Spinal cord (tissue), 9 donors: ENCODE measurements at regions not wholly inside any gene's neighbourhood (a gene's known extent, or its start where the extent isn't known, plus 50 kb on each side); places are given as distances from the start of the nearest gene placed in this dataset.
"Not testable (repeated sequence)": the region's sequence is repeated elsewhere in the genome, so short reads cannot be mapped to it uniquely, and the experiment has no call there.

Experiments
- DNase-seq, 6 donors: peaks; one replicate each; pipeline versions ENCODE4 v3.0.0 to v3.0.0-alpha.2; 2013 to 2015; ENCODE audit warnings: low spot score in 6 of 6, low read depth in 4 of 6
- H3K27ac ChIP-seq: one replicate; pipeline ENCODE4 v1.5.1; 2013; ENCODE audit warnings: low read depth, low read length, control low read depth
- H3K27me3 ChIP-seq: one replicate; pipeline ENCODE4 v1.6.1; 2013; ENCODE audit warnings: low read length; ENCODE audit not compliant: control insufficient read depth, insufficient read depth
- H3K36me3 ChIP-seq: one replicate; pipeline ENCODE4 v1.6.1; 2013; ENCODE audit warnings: low read length; ENCODE audit not compliant: control insufficient read depth, insufficient read depth
- H3K4me1 ChIP-seq: one replicate; pipeline ENCODE4 v1.6.1; 2013; ENCODE audit warnings: low read length; ENCODE audit not compliant: control insufficient read depth, insufficient read depth
- H3K4me3 ChIP-seq: one replicate; pipeline ENCODE4 v1.5.1; 2013; ENCODE audit warnings: low read depth, low read length, control low read depth
- H3K9me3 ChIP-seq: one replicate; pipeline ENCODE4 v1.6.1; 2013; ENCODE audit warnings: low read length; ENCODE audit not compliant: control insufficient read depth, insufficient read depth
- WGBS: methylation state at CpG from one replicate; pipeline ENCODE4 v1.1.5; 2013; ENCODE audit warnings: missing lambda C conversion rate; ENCODE audit not compliant: insufficient coverage; 5-methylcytosine and 5-hydroxymethylcytosine counted together
- donor health status: healthy.

DNA sequence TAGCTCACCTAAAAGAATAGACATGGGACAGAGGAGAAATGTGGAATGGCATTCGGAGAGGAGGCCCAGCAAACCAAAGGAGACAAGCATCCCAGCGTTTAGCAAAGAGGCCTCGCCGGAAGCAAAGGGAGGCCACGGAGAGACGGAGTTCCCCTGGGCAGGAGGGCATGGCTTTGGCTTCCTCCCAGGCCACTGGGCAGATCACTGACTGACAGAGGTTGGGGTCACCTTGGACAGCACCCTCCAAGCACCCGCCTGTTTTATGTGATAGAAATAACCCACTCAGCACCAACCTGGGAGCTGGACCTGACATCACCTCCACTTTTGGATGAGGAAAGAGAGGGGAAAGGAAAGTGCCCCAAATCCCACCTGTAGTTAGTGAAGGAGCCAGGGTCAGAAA lies 434.1 kb downstream of the BRD1 start:
- Histone ChIP-seq H3K9me3 (peaks cover 1% of the 10 kb centered on the region), H3K4me1 (peaks cover 5% of the 10 kb centered on the region), H3K27ac (no peak overlapping the region), H3K4me3 (no peak overlapping the region), H3K27me3 (no peaks in the 10 kb centered on the region), H3K36me3 (no peaks in the 10 kb centered on the region)
- no peak for DNase-seq
- 87% methylated on average over 6 of the region's 7 CpGs for WGBS

- Histone ChIP-seq H3K27ac (no peak overlapping the region), H3K27me3 (no peaks in the 10 kb centered on the region), H3K9me3 (peaks cover 1% of the 10 kb centered on the region), H3K36me3 (no peaks in the 10 kb centered on the region), H3K4me1 (peaks cover 5% of the 10 kb centered on the region), H3K4me3 (no peak overlapping the region)
- WGBS = 86% methylated on average over 10 of the region's 12 CpGs
- DNase-seq = no peak
These were observed 434.7 kb downstream of the BRD1 start for GRCh38 chr22:49392841-49393510.

- Histone ChIP-seq H3K9me3 (peaks cover 1% of the 10 kb centered on the region), H3K4me3 (no peak overlapping the region), H3K36me3 (no peaks in the 10 kb centered on the region), H3K27ac (no peak overlapping the region), H3K4me1 (peaks cover 5% of the 10 kb centered on the region), H3K27me3 (no peaks in the 10 kb centered on the region)
- WGBS = 90% methylated on average over 5 of the region's 6 CpGs
- DNase-seq = no peak
These were observed 435.4 kb downstream of the BRD1 start for GRCh38 chr22:49392247-49392646.

- Histone ChIP-seq H3K27me3 (no peaks in the 10 kb centered on the region), H3K9me3 (peaks cover 1% of the 10 kb centered on the region), H3K36me3 (no peaks in the 10 kb centered on the region), H3K4me3 (no peak overlapping the region), H3K4me1 (peaks cover 5% of the 10 kb centered on the region), H3K27ac (no peak overlapping the region)
- DNase-seq = no peak
- 84% methylated on average over 18 of the region's 18 CpGs for WGBS
These were observed 436.2 kb downstream of the BRD1 start for GRCh38 chr22:49391436-49391835.

DNA sequence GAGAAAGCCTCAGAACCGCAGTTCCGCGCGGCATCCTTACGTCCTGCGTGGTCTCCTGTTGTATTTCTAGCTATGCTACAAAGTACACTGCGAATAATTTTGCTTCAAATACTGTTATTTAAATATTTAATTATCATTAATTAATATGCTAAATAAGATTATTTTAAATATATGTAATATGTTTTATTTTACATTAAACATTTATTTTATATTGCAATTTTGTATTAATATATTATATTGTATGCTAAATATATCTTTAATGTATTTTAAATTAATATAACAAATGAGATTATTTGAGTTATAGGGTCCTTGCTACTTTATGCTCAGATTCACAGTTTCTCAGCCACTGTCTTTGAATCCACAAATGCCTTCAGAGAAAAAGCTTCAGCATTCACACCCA lies 436.7 kb downstream of the BRD1 start:
- Histone ChIP-seq H3K36me3 (no peaks in the 10 kb centered on the region), H3K27me3 (no peaks in the 10 kb centered on the region), H3K4me1 (peaks cover 5% of the 10 kb centered on the region), H3K27ac (no peak overlapping the region), H3K9me3 (peaks cover 1% of the 10 kb centered on the region), H3K4me3 (no peak overlapping the region)
- WGBS = no CpG with 5 or more reads among the region's 7 CpGs
- DNase-seq = no peak

DNA sequence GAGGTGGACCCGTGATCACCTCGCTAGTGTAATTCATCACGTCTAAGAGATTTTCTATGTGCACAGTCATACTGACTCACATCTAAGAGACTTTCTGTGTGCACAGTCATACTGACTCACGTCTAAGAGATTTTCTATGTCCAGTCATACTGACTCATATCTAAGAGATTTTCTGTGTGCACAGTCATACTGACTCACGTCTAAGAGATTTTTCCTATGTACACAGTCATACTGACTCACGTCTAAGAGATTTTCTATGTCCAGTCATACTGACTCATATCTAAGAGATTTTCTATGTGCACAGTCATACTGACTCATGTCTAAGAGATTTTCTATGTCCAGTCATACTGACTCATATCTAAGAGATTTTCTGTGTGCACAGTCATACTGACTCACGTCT lies 443.8 kb downstream of the BRD1 start:
- H3K4me3 ChIP-seq, DNase-seq, H3K36me3 ChIP-seq, H3K27me3 ChIP-seq, H3K9me3 ChIP-seq, H3K27ac ChIP-seq, H3K4me1 ChIP-seq: not testable (repeated sequence)
- WGBS = no CpG with 5 or more reads among the region's 7 CpGs

GRCh38 chr22:49382451-49382735 lies 445.3 kb downstream of the BRD1 start:
- Histone ChIP-seq H3K9me3 (no peaks in the 10 kb centered on the region), H3K4me1 (no peaks in the 10 kb centered on the region), H3K36me3 (no peaks in the 10 kb centered on the region), H3K4me3 (no peak overlapping the region), H3K27ac (no peak overlapping the region), H3K27me3 (no peaks in the 10 kb centered on the region)
- no peak for DNase-seq
- WGBS = 89% methylated on average over 2 of the region's 6 CpGs

- 75% methylated on average over 16 of the region's 18 CpGs for WGBS
- no peak overlapping the region for H3K4me3 ChIP-seq
- no peak overlapping the region for H3K27ac ChIP-seq
- no peaks in the 10 kb centered on the region for H3K4me1 ChIP-seq
- no peaks in the 10 kb centered on the region for H3K36me3 ChIP-seq
- H3K27me3 ChIP-seq = no peaks in the 10 kb centered on the region
- DNase-seq = no peak
- no peaks in the 10 kb centered on the region for H3K9me3 ChIP-seq
These were observed 445.9 kb downstream of the BRD1 start for GRCh38 chr22:49381595-49382450.

DNA sequence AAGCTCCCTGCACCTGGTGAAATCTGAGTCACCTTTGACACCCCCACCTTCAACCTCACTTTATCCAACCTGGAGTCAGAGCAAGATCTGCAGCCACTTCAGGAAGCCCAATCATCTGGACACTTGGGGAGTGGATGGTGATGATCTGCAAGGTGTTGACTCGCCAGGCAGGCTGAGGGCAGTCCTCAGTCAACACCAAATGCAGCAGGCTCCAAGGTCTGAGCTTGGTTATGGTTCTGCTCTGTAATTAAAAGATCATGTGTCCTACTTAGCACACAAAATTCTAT lies 446.9 kb downstream of the BRD1 start:
- WGBS = no CpG with 5 or more reads among the region's 1 CpG
- Histone ChIP-seq H3K27me3 (no peaks in the 10 kb centered on the region), H3K4me3 (no peak overlapping the region), H3K27ac (no peak overlapping the region), H3K9me3 (no peaks in the 10 kb centered on the region), H3K36me3 (no peaks in the 10 kb centered on the region), H3K4me1 (no peaks in the 10 kb centered on the region)
- no peak for DNase-seq

- 83% methylated on average over 12 of the region's 12 CpGs for WGBS
- DNase-seq = no peak
- H3K4me3 ChIP-seq = no peak overlapping the region
- no peaks in the 10 kb centered on the region for H3K4me1 ChIP-seq
- no peaks in the 10 kb centered on the region for H3K9me3 ChIP-seq
- H3K27me3 ChIP-seq = no peaks in the 10 kb centered on the region
- H3K36me3 ChIP-seq = no peaks in the 10 kb centered on the region
- H3K27ac ChIP-seq = no peak overlapping the region
These were observed 447.4 kb downstream of the BRD1 start for GRCh38 chr22:49380095-49380827.
